ENCODE measurements at regions not wholly inside any gene's neighbourhood (a gene's known extent, or its start where the extent isn't known, plus 50 kb on each side); places are given as distances from the start of the nearest gene placed in this dataset.

- dilution Hi-C loops (cut with MboI; ENCODE audit: extremely low pct_ligation_motif_present, low sequenced_read_pairs) (no loop called here), intact Hi-C loops (cut with micrococcal nuclease) (no loop called here)
- Histone ChIP-seq H3K4me2 (ENCODE audit: insufficient read depth, low read length) (no peak overlapping the region), H3K79me2 (ENCODE audit: control insufficient read depth, insufficient read depth, low read length) (no peaks in the 10 kb centered on the region), H3K9ac (replicated peaks; ENCODE audit: extremely low read depth, insufficient read depth, low read length) (no peak overlapping the region), H3K27ac (ENCODE audit: insufficient read depth, low read depth, low read length) (no peak overlapping the region), H3K9me3 (replicated peaks; ENCODE audit: control insufficient read depth, insufficient read depth, low read length) (no peaks in the 10 kb centered on the region), H4K20me1 (replicated peaks; ENCODE audit: control insufficient read depth, extremely low read depth, insufficient read depth, low read length) (no peaks in the 10 kb centered on the region), H3K27me3 (ENCODE audit: control insufficient read depth in 2 of 2, insufficient read depth in 2 of 2, low read length in 2 of 2) (no peaks in the 10 kb centered on the region), H2AFZ (ENCODE audit: low read depth, low read length) (no peak overlapping the region), H3K9me1 (replicated peaks; ENCODE audit: control insufficient read depth, extremely low read depth, insufficient read depth, low read length) (no peaks in the 10 kb centered on the region), H3K4me1 (ENCODE audit: control insufficient read depth, extremely low read depth, insufficient read depth, low read length) (no peaks in the 10 kb centered on the region), H3K4me3 (replicated peaks in 1 of 3; ENCODE audit: insufficient read depth in 1 of 3, low read depth in 1 of 3, low read length in 3 of 3) (no peak overlapping the region), H3K36me3 (ENCODE audit: control insufficient read depth in 2 of 2, extremely low read depth in 1 of 2, insufficient read depth in 2 of 2, low read length in 2 of 2) (no peaks in the 10 kb centered on the region)
- FAIRE-seq (no peak), DNase-seq (ENCODE audit: low read depth, low spot score) (no peak)
- ChIA-PET POLR2A (no interaction called here), CTCF (no interaction called here)
- no peak for TF ChIP-seq POLR2AphosphoS5 (IDR thresholded peaks at IDR 0.05; ENCODE audit: insufficient read depth, low read depth, low read length)
- no peak for TF ChIP-seq POLR2A (IDR thresholded peaks at IDR 0.05; ENCODE audit: low read depth, low read length)
- no peak for TF ChIP-seq MYC (IDR thresholded peaks at IDR 0.05; ENCODE audit: low read depth, low read length)
- TF ChIP-seq EZH2 (IDR thresholded peaks at IDR 0.05; ENCODE audit: borderline replicate concordance, low read depth, low read length, severe bottlenecking): no peak
- no peak for TF ChIP-seq JUN (IDR thresholded peaks at IDR 0.05; ENCODE audit: borderline replicate concordance, insufficient read depth, insufficient read length, low read depth)
- TF ChIP-seq, protein P1, sequence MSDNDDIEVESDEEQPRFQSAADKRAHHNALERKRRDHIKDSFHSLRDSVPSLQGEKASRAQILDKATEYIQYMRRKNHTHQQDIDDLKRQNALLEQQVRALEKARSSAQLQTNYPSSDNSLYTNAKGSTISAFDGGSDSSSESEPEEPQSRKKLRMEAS (IDR thresholded peaks at IDR 0.05; ENCODE audit: insufficient read depth, insufficient read length): no peak
- TF ChIP-seq FOS (IDR thresholded peaks at IDR 0.05; ENCODE audit: borderline replicate concordance, insufficient read depth, low read length): no peak
- TF ChIP-seq GATA2 (IDR thresholded peaks at IDR 0.05; ENCODE audit: insufficient read depth, insufficient read length, low read depth, low read length): no peak
- TF ChIP-seq, protein P2, sequence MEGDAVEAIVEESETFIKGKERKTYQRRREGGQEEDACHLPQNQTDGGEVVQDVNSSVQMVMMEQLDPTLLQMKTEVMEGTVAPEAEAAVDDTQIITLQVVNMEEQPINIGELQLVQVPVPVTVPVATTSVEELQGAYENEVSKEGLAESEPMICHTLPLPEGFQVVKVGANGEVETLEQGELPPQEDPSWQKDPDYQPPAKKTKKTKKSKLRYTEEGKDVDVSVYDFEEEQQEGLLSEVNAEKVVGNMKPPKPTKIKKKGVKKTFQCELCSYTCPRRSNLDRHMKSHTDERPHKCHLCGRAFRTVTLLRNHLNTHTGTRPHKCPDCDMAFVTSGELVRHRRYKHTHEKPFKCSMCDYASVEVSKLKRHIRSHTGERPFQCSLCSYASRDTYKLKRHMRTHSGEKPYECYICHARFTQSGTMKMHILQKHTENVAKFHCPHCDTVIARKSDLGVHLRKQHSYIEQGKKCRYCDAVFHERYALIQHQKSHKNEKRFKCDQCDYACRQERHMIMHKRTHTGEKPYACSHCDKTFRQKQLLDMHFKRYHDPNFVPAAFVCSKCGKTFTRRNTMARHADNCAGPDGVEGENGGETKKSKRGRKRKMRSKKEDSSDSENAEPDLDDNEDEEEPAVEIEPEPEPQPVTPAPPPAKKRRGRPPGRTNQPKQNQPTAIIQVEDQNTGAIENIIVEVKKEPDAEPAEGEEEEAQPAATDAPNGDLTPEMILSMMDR (IDR thresholded peaks at IDR 0.05; ENCODE audit: extremely low read depth in 1 of 2, insufficient read depth in 1 of 2, low read depth in 1 of 2, low read length in 2 of 2): no peak
- BruUV-seq (replicated peaks): no TSS peak
Measured at GRCh38 chr1:157236072-157236471, 97.9 kb upstream of the ETV3 start.

Data from endothelial cell of umbilical vein (primary cell).